ENCODE measurements at regions not wholly inside any gene's neighbourhood (a gene's known extent, or its start where the extent isn't known, plus 50 kb on each side); places are given as distances from the start of the nearest gene placed in this dataset.
"Not testable (repeated sequence)": the region's sequence is repeated elsewhere in the genome, so short reads cannot be mapped to it uniquely, and the experiment has no call there.

DNA sequence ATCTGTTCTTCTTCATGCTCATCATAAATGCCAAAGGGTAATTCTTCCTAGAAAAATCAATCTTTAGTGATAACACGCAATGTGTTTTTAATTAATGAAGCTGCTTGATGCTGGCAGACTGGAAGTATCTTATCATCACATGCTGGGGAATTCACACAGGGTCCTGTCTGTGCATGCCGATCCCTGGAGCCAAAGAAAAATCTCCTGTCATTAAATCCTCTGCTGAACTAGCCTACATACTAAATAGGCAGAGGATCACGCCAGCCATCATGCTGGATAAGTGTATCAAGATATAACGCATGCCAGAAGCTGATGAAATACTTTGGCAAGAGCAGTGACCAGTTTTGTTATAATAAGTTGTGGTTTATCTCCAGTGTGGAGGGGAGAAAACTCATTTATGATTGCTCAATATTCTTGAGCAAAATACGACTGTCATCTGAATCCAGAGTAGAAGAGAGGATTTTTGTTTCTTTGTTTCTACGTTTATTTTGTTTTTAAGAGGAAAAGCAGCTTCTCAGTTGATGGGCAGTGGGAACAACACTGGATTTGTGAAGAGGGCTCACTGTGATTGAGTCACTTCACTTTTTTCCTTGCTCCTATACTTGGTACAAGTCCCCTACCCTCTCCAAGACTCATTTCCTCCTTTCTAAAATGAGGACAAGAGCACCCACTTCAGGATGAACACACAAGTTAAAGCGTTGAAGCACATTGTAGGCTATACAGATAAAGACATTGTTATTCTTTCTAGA, 649.1 kb downstream of the TNS3 start:
- DNase-seq, result no peak

DNA sequence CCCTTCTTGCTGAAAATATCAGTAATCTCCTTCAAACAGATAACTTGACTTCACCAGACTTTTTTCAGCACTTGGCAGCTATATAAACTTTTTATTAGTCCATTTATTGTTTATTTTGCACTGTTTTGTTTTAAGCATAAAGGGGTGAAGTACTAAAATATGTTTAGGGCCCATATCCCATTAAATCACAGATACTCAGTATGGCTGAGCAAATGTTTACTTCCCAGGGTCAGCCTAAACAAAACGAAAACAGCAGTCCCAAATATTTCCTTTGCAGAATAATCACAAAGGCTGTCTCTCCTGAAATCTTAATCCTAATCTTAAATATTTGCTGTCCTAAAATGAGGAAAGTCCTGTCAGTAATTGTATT, 649.6 kb downstream of the TNS3 start:
- DNase-seq, result no peak

DNA sequence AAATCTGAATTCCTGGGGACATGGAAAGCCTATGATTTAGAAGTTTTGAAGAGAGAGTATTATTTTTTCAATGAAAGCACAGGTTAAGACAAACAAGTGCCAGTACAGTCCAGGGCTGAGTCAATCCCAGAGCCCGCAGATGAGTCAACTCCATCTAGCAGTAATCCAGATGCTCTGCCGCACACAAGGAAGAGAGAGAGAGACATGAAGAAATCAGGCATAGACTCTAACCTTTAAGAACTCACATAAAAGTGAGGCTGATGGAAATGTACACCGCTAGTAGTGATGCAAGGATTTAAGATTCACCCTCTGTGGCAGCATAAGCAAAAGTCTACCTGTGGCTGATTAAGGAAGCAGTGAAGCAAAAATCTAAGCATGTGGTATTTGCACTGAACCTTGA, 651.5 kb downstream of the TNS3 start:
- no peak for DNase-seq

DNA sequence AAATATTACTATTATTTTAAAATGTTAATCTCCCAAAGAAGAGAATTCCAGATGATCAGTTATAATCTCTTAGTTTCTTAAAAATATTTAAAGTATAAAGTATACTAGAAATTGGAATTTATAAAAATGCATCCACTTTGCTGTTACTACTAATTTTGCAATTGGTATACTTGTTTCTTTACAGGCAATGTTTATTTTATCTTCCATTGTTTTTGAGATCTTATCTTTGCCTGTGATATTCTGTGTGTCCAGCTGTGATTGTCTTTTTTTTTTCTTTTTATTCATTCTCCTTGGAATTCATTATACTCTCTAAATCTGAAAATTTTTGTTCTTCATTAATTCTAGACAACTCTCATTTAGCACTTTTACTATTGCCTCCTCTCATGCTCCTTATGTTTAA, 652.6 kb downstream of the TNS3 start:
- no peak for DNase-seq

DNA sequence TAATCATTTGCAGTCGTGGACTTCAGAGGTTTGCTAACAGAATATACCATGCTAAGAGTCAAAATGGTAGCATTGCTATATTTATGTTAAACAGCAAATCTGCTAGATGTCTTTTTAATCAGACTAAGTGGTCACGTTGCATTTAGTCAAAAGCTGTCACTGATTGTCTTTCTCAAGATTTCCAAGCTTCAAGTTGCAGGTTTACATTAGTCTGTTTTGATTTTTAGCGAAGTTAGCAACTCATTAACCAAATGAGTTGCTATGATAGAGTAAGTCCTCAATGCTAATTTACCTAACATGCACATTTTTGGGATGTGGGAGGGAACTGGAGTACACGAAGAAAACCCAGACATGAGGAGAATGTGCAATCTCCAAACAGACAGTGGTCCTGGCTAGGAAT, 653.2 kb downstream of the TNS3 start:
- no peak for DNase-seq

DNA sequence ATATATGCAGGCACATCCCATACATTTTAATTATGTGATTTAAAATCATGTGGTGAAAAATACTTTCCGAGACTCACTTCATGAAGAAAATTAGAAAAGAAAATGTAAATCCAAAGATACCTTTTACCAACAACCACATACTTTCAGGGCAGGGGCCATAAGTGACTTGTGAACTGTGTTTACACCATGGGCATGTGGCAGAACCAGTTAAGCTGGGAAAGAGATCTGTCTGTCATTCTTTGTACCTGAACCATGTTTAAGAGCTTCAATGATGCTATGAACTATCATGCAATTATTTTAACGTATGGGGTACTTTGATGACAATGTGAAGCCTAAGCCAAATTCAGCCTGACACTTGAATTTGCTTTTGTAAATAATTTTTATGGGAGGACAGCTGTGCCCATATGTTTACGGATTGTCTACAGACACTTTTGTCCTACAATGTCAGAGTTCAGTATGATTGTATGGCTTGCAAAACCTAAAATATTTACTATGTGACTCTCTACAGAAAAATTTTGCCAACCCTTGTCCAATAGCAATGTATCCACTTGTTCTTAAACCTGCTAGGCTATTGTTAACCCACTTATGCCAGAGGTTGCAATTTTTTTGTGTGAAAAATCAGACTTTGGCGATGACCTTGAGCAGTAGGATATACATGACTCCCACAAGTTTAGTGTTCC, 654.6 kb downstream of the TNS3 start:
- no peak for DNase-seq

DNA sequence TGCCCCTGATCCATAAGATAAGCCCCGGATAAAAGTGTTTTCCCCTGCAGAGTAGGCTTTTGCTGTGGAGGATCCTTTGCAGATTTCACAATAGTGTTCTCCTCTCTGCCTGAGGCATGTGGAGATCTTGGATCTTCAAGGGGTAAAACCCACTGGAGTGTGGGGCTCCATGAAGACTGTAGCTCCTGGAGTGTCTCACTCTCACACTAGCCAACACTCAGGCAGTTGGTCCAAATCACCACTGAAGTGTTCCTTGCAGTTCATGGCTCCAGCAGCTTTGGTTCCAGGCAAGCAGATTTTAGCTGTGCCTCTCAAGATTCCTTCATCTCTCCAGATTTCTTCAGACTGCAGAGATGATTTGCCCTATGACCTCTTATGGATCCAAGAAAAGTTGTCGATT, 665.3 kb downstream of the TNS3 start:
- DNase-seq, result no peak

DNA sequence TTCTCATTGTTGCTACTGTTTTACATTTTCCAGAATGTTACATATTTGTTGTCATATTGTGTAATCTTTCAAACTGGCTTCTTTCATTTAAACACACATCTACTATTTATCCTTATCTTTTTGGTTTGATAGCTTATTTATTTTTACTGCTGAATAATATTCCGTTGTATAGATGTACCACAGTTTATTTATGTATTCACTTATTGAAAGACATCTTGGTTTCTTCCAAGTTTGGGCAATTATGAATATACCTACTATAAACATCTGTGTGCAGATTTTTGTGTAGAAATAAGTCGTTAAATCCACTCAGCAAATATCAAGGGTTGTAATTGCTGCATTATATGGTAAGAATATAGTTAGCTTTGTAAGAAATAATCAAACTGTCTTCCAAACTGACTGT, 669.2 kb downstream of the TNS3 start:
- DNase-seq, result no peak

DNA sequence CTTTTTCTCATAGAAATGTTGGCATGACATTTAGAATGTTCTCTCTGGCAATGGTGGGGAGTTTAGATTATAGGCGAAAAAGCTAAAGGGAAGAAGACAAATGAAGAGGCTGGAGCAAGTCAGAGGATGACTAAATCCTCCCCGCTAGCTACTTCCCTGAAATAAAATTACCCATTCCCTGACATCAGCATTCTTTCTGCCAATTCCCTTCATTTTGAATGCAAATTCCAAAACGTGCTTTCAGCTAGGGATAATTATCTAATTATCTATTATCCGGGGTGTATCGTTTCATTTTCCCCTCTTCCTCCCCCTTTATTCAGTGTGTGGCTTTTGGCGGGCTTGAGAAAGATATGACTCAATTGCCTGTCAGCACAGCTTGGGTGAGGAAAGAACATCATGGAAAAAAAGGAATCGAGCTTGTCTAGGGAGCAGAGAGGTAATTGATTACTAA, 672.3 kb downstream of the TNS3 start:
- DNase-seq, result no peak

DNA sequence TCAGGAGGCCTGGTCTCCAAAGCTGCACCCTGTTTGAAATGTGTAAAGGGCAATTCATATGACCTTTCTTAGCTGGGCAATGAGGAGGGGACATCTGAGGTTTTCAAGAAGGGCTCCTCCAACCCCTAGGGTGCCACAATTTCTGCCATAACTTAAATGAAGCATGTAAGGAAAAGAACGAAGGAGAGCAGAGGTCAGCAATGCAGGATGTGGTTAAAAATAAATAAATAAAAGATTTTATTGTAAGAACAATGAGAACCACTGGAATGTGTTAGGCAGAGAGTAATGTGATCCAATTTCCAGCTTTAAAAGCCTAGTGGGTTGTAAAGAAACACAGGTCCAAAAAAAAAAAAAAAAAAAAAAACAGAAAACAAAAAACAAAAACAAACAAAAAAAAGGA, 673.1 kb downstream of the TNS3 start:
- no peak for DNase-seq

DNA sequence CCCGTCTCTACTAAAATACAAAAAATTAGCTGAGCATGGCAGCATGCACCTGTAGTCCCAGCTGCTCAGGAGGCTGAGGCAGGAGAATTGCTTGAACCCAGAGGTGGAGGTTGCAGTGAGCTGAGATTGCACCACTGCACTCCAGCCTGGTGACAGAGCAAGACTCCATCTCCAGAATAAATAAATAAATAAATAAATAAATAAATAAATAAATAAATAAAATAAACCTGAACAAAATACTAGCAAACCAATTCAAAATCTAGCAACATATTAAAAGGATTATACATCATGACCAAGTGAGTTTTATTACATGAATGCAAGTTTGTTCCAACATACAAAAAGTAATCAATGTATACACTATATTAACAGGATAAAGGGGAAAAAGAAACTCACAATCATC, 677.4 kb downstream of the TNS3 start:
- not testable (repeated sequence) for DNase-seq

DNA sequence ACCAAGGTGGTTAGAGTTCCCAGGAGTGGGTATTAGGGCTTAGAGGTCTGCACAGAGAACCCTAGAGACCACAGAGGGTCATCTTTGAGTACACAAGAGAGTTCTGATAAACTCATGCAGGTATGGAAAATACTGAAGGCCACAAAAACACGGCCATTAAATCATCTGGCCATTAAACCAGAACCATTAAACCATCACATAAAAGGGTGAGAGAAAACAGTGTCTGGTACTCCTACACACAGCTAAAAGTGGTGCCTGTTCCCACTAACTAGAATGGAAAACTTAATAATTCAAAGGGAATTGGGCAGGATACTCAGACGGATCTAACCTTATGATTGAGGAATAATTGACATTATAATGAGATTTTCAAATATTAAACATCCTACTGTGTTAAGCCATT, 679.4 kb downstream of the TNS3 start:
- no peak for DNase-seq

DNA sequence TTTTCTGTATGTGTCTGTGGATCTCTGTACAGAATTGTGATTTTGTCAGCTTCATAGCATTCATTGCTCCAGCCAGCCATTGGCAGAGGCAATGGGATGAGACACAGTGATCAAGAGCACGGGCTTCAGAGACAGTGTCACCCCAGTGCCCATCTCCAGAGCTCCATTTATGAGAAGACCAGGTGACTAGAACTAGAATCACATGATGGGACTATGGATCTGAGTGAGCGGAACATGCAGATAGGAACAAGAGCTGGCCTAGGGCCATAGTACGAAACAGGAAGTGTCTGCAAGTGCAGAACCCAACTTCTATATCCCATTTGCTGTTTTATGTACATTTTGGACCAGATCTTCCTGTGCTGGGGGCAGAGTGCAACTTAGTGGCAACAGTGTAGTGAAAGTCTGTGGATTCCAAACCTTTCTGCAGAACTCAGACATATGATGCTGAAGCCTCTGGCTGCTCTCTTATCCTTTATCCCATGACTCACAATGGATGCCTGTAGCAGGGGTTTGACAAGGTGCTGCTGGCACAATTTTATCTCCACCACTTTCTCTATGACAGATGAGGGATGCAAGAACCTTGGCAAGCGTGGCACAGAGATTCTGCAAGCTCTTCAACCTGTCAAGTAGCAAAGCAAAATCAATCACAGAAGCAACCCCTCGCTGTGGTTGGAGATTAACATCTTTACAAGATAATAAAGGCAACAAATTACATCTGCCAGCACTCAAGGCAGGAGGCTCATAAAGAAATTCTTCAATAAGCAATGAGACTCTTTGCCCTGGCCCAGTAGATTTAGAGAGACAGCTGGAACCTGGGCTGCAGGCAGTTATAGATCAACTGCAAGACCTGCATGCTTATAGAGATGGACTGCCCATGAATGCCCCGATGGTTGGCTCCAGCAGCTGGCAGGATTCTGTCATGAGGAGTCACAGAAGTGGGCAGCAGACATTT, 681.3 kb downstream of the TNS3 start:
- no peak for DNase-seq

DNA sequence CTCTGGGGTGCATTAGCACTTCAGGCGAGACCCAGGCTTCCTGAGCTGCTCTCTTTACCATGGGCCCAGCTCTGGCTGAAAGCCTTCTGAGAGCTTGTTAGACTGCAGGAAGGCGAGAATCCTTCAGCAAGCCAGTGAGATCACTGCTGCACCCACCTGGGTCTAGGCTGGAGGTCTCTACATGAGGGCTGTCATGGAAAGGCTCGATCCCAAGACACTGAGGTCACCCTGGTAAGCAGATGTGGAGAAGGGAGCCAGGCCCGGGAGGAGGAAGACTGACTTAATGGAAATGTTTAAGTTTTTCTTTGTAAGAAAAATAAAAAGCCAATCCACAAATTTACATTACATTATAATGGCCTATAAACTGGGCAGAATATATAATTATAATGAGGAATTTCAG, 684.5 kb downstream of the TNS3 start:
- DNase-seq, result no peak

DNA sequence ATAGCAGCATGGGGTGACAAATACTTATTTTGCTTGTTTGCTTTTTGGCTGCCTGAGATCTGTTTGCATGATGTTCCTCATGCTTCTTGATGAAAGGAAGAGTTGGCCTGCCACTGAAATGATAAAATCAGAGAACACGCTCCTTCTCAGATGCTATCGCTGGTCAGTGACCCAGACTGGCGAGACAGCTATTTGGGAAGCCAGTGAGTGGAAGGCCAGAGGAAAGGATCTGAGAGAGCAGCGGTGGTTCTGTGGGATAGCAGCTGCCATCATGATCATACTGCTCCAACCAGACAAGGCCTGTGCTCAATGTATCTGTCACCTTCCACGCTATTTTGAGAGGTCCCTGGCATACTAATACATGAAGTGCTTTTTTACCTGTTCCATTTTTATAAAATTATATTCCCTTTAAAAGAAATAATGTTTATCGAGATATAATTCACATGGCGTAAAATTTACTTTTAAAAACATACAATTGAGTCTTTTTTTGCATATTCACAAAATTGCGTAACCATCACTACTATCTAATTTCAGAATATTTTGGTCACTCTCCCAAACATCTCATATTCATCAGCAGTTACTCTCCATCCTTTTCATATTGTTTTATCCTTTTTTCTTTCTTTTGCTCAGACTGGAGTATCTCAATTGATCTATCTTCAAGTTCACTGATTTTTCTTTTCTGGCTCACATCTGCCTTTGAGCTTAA, 695.1 kb downstream of the TNS3 start:
- no peak for DNase-seq

DNA sequence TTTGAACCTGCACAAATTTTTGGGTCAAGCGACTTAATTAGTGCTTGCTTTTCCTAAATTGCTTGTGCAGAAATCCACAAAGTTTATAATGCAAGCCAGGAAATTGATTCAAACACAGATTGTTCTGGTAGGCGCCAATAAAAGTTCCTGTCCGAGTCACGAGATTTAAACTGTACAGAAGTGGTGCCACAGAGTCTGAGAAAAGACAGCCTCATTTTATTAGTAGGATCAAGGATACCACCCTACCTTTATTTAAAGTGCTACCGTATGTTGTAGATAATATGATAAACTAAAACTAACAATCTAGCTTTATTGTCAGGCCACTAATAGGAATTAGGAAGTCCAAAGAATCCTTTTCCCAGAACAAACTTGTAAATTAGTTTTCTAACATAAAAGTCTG, 696.7 kb downstream of the TNS3 start:
- DNase-seq, result no peak

DNA sequence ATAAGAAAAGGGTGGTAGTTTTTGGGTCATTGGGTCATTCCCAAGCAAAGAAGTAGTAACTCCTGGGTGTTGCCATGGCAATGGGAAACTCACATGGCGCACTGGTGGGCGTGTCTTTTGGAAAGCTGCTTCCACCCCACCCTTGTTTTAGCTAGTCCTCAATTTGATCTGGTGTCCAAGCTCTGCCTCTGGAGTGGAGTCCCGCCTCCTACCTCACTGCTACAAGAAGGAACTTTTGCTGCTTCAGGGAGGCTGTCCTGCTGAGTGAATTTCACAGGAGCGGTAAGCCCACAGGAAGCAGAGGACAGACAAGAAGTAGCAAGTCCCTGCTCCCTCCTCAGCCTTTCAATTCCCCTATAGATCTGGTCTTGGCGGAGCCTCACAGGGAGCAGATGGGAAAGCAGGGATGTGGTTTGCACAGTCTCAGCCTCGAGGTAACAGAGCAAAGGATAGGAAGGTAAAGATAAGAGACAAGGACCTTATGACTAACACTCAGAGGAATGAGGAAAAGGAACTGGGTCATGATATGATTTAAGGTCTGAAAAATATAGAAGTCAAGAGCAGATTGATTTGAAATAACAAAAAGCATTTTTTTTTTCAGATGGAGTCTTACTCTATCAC, 700.3 kb downstream of the TNS3 start:
- DNase-seq, result no peak

DNA sequence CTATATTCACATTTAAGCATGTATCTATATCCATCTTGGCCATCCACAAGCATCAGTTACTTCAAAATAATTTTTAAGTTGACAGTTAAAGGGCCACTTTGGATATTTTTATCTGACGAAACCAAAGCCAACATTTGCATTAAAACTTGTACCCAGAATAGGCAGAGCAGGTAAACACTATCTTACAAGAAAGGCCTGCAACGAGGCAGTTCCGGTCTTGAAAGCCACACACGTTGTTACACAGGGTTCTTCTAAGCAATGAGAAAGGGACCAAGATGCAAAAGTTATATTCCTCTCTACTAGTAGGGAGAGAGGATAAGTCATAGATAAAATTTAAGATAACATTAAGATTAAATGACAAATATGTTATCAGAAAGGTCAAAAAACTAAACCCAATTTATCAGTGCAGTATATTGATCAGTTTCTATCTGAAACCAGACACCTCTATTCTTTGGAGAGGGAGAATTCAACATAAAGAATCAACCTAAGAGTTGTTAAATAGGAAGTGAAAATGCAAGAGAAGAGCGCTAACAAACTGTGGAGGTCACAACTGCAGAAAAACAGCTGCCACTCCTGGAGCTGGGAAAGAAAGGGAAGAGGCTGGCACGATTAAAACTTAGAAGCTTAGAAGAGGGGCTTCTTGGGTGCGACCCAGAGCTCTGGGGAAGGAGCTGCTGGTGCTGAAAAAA, 701.3 kb downstream of the TNS3 start:
- no peak for DNase-seq

DNA sequence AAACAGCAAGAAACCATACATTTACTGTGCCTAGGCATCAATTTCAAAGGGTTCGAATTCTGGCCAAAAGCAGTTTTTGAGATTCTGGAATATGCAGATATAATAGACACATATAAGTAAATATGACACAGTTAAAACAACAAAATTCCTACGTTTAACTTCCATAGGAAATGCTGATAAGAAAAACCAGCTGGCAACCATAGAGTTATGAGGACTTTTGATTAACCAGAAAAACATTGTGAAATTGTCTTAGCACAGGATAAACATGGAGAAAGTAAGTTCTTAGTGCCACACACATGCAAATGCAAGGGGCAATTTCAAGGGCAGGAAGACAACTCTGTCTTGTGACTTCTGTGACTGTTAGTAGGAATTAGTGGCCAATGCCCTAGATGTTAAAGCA, 702.1 kb downstream of the TNS3 start:
- no peak for DNase-seq

DNA sequence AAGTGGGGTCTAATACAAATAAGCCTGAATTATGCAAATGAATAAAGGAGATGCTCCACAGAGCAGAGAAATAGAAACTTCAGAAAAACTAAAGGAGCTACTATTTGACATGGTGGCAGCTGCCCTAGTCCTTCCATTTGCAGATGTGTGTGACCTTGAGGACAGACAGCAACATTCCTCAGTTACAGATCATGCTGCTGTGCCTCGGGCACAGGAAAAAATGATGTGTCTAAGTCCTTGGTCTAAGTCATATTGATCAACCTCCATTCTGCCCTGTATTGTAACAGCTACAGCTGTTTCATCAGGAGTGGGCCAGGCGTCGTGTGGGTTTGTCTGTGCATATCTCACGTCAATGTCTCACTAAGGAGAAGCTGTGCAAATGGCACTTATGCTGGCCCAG, 710.4 kb downstream of the TNS3 start:
- DNase-seq, result no peak

DNA sequence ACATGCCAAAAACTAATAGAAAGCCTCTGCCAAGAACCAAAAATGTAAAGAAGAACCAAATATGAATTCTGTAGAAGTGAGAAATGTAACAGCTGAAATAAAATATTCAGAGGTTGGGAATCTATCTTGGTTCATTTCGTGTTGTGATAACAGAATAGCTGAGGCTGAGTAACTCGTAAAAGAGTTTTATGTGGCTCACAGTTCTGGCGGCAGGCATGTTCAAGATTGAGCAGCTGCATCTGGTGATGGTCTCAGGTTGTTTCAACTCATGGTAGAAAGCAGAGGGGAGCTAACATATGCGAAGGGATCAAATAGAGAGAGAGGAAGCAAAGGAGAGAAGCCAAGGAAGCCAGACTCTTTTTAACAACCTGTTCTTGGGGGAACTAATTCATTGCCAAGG, 717.2 kb downstream of the TNS3 start:
- no peak for DNase-seq

DNA sequence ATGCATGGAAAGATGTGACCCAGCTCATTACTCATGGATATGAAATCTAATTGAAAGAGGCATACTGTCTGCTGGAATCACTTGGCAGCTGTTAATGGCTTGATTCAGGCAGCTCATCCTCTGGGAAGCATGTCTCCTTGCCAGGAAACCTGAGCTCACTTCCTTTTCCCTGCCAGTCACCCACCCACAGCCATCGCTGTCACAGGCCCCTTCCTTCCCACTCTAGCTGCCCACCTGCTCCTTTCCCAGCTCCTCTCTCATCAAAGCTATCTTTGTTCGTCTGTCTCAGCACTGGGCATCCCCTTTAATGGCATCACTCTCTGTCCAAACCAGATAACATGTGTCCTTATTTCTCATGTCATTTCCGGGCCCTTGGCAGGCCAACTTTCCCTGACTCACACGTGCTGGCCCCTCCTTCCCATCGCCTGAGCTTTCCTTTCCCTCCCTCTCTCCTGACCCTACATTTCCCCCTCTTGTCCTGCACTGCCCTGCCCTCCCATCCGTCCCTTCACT, 721.9 kb downstream of the TNS3 start:
- DNase-seq, result no peak
